CD4-positive, alpha-beta memory T cell (primary cell): ENCODE measurements at regions not wholly inside any gene's neighbourhood (a gene's known extent, or its start where the extent isn't known, plus 50 kb on each side); places are given as distances from the start of the nearest gene placed in this dataset.

Experiments
- CTCF ChIA-PET: fragments of 350-600 bp; sonication (Branson Sonifier 250); formaldehyde crosslinking; loops from one replicate; lab custom pipeline; 2021; ENCODE audit warnings: inconsistent platforms; ENCODE audit not compliant: partially characterized antibody; lab: Charles Lee
- POLR2A ChIA-PET: fragments of 350-600 bp; sonication (Branson Sonifier 250); formaldehyde crosslinking; loops from one replicate; lab custom pipeline; 2021; ENCODE audit not compliant: partially characterized antibody; lab: Charles Lee
- DNase-seq, 5 donors: peaks; one replicate each; pipeline versions ENCODE4 v3.0.0 to v3.0.0-alpha.2; 2020 to 2022; ENCODE audit warnings: mixed read lengths in 1 of 5
- H3K27ac ChIP-seq: one replicate; pipeline ENCODE4 v1.7.0; 2013; ENCODE audit warnings: low read depth, low read length
- H3K27me3 ChIP-seq: 2 replicates; pipeline ENCODE4 v1.7.0; 2013; ENCODE audit warnings: mild to moderate bottlenecking, low read length, moderate library complexity; ENCODE audit not compliant: insufficient read depth
- H3K36me3 ChIP-seq: 2 replicates; pipeline ENCODE4 v1.7.0; 2013; ENCODE audit warnings: mild to moderate bottlenecking, low read length, moderate library complexity; ENCODE audit not compliant: insufficient read depth
- H3K4me1 ChIP-seq: 2 replicates; pipeline ENCODE4 v1.7.0; 2013; ENCODE audit warnings: mild to moderate bottlenecking, low read length, moderate library complexity; ENCODE audit not compliant: insufficient read depth
- H3K4me3 ChIP-seq, 2 donors: one replicate each; pipeline ENCODE4 v1.7.0; 2013; ENCODE audit warnings: low read length in 2 of 2, mild to moderate bottlenecking in 1 of 2
- H3K9me3 ChIP-seq, 2 donors: one replicate each; pipeline ENCODE4 v1.7.0; 2013; ENCODE audit warnings: low read length in 2 of 2, control low read depth in 1 of 2; ENCODE audit not compliant: control insufficient read depth in 1 of 2
- H3K27ac Mint-ChIP-seq, 7 donors: one replicate each; pipeline ENCODE4 v1.8.0; 2020 to 2021; ENCODE audit warnings: mixed read lengths in 7 of 7, mild to moderate bottlenecking in 6 of 7, inconsistent platforms in 3 of 7, moderate library complexity in 3 of 7
- H3K27me3 Mint-ChIP-seq, 2 donors: one replicate each; pipeline ENCODE4 v1.8.0; 2020 to 2021; ENCODE audit warnings: mixed read lengths in 2 of 2
- H3K36me3 Mint-ChIP-seq, 2 donors: one replicate each; pipeline ENCODE4 v1.8.0; 2020 to 2021; ENCODE audit warnings: mixed read lengths in 2 of 2, inconsistent platforms in 1 of 2, mild to moderate bottlenecking in 1 of 2
- H3K4me1 Mint-ChIP-seq, 4 donors: one replicate each; pipeline ENCODE4 v1.8.0; 2020 to 2021; ENCODE audit warnings: mixed read lengths in 4 of 4, mild to moderate bottlenecking in 1 of 4
- H3K4me3 Mint-ChIP-seq, 8 donors: one replicate each; pipeline ENCODE4 v1.8.0; 2020 to 2021; ENCODE audit warnings: mixed read lengths in 8 of 8, mild to moderate bottlenecking in 7 of 8, moderate library complexity in 6 of 8, inconsistent platforms in 3 of 8
- H3K9me3 Mint-ChIP-seq, 8 donors: one replicate each; pipeline ENCODE4 v1.8.0; 2020 to 2021; ENCODE audit warnings: mixed read lengths in 8 of 8, mild to moderate bottlenecking in 5 of 8, inconsistent platforms in 3 of 8, moderate library complexity in 1 of 8
- intact Hi-C: fragments of 100-400 bp; cut with micrococcal nuclease; formaldehyde crosslinking; loops from one replicate; pipeline ENCODE4 v1.15.1; 2023

- no peak for DNase-seq
- no peak overlapping the region for H3K27ac ChIP-seq
- Mint-ChIP-seq H3K9me3 (peaks cover 0 to 9% (median 1%) of the 10 kb centered on the region in 8 donors), H3K27ac (no peak overlapping the region), H3K36me3 (no peaks in the 10 kb centered on the region), H3K4me1 (no peaks in the 10 kb centered on the region), H3K27me3 (peaks cover 4 to 7% of the 10 kb centered on the region in 2 donors), H3K4me3 (no peak overlapping the region)
- H3K4me1 ChIP-seq = no peaks in the 10 kb centered on the region
- CTCF ChIA-PET = no interaction called here
- H3K9me3 ChIP-seq = no peaks in the 10 kb centered on the region
- H3K36me3 ChIP-seq = no peaks in the 10 kb centered on the region
- H3K27me3 ChIP-seq = no peaks in the 10 kb centered on the region
- intact Hi-C loops = no loop called here
- no peak overlapping the region for H3K4me3 ChIP-seq
- POLR2A ChIA-PET = no interaction called here
Measured at GRCh38 chr3:115536171-115536570, 87.1 kb upstream of the GAP43 start.

DNA sequence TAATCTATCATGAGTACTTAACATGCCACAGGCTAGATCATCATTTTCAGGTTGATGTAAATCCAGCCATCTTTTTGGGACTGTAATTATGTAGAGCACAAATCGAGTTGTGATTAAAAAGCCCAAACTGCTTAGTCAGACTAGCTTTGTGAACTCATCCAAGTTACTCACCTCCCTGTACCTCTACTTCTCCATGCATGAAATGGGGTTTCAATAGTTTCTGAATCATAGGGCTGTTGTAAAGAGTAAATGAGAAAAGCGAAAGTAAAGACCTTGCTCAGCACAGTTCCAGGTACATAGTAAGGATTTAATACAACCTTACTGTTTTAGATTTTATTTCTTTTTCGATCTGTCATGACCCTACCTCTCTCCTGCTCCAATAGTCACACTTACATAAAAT lies 85.6 kb upstream of the GAP43 start:
- Histone ChIP-seq H3K9me3 (no peaks in the 10 kb centered on the region), H3K4me3 (no peak overlapping the region), H3K27ac (no peak overlapping the region), H3K4me1 (no peaks in the 10 kb centered on the region), H3K27me3 (no peaks in the 10 kb centered on the region), H3K36me3 (no peaks in the 10 kb centered on the region)
- no peak for DNase-seq
- intact Hi-C loops = no loop called here
- Mint-ChIP-seq H3K27ac (no peak overlapping the region), H3K36me3 (no peaks in the 10 kb centered on the region), H3K4me1 (no peaks in the 10 kb centered on the region), H3K27me3 (peaks cover 3 to 7% of the 10 kb centered on the region in 2 donors), H3K9me3 (peaks cover 0 to 2% (median 0%) of the 10 kb centered on the region in 8 donors), H3K4me3 (no peak overlapping the region)
- CTCF ChIA-PET = interaction anchor here (1.2 kb wide), 1 partner anchor 157 kb away, joined by 3 read pairs; no protein-coding TSS in a partner anchor
- POLR2A ChIA-PET = no interaction called here

- CTCF ChIA-PET = interaction anchor here (1.1 kb wide), 1 partner anchor 12 kb away, joined by 3 read pairs; no protein-coding TSS in a partner anchor
- intact Hi-C loops = no loop called here
- no peaks in the 10 kb centered on the region for H3K4me1 Mint-ChIP-seq
Measured at GRCh38 chr3:115547207-115547606, 76.1 kb upstream of the GAP43 start.

DNA sequence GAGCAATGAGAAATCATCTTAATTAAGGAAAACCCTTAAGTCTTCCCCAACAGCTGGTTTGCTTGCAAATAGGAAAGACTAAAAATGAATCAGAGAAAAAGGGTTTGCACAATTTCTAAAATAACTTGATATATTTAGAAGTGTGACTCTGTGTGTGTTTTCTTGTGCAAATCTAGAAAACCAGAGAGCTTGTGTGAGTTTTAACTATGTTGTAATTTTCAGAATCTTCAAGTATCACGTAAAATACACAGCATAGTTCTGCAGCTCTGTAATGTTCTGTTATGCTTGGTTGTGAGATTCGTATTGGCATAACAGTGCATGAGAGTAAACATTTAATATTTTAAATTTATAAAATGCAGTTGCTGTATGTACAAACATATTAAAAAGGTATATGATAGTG lies 74.7 kb upstream of the GAP43 start:
- Histone ChIP-seq H3K4me3 (no peak overlapping the region), H3K36me3 (no peaks in the 10 kb centered on the region), H3K9me3 (no peaks in the 10 kb centered on the region), H3K4me1 (no peaks in the 10 kb centered on the region), H3K27me3 (no peaks in the 10 kb centered on the region), H3K27ac (no peak overlapping the region)
- ChIA-PET POLR2A (no interaction called here), CTCF (no interaction called here)
- no peaks in the 10 kb centered on the region for H3K36me3 Mint-ChIP-seq
- intact Hi-C loops = no loop called here
- no peak for DNase-seq
- no peak overlapping the region for H3K27ac Mint-ChIP-seq
- H3K9me3 Mint-ChIP-seq = no peaks in the 10 kb centered on the region
- H3K4me1 Mint-ChIP-seq = no peaks in the 10 kb centered on the region
- H3K4me3 Mint-ChIP-seq = no peak overlapping the region
- peaks cover 4% of the 10 kb centered on the region in 2 donors for H3K27me3 Mint-ChIP-seq

More at GRCh38 chr3:115547207-115547606, 76.1 kb upstream of the GAP43 start:
- Histone ChIP-seq H3K4me3 (no peak overlapping the region), H3K9me3 (no peaks in the 10 kb centered on the region), H3K36me3 (no peaks in the 10 kb centered on the region), H3K4me1 (no peaks in the 10 kb centered on the region), H3K27ac (no peak overlapping the region), H3K27me3 (no peaks in the 10 kb centered on the region)
- Mint-ChIP-seq H3K36me3 (no peaks in the 10 kb centered on the region), H3K4me3 (no peak overlapping the region), H3K9me3 (no peaks in the 10 kb centered on the region), H3K27ac (no peak overlapping the region), H3K27me3 (peaks cover 1 to 2% of the 10 kb centered on the region in 2 donors)
- no peak for DNase-seq
- POLR2A ChIA-PET = no interaction called here

- Histone ChIP-seq H3K27ac (no peak overlapping the region), H3K4me3 (no peak overlapping the region), H3K36me3 (no peaks in the 10 kb centered on the region), H3K27me3 (no peaks in the 10 kb centered on the region), H3K4me1 (no peaks in the 10 kb centered on the region), H3K9me3 (no peaks in the 10 kb centered on the region)
- POLR2A ChIA-PET = no interaction called here
- no peaks in the 10 kb centered on the region for H3K36me3 Mint-ChIP-seq
- H3K4me1 Mint-ChIP-seq = no peaks in the 10 kb centered on the region
- H3K9me3 Mint-ChIP-seq = no peaks in the 10 kb centered on the region
- H3K4me3 Mint-ChIP-seq = no peak overlapping the region
- CTCF ChIA-PET = no interaction called here
- intact Hi-C loops = no loop called here
- no peak for DNase-seq
- H3K27me3 Mint-ChIP-seq = peaks cover 5% of the 10 kb centered on the region in 2 donors
- H3K27ac Mint-ChIP-seq = no peak overlapping the region
Measured at GRCh38 chr3:115549071-115549470, 74.2 kb upstream of the GAP43 start.

DNA sequence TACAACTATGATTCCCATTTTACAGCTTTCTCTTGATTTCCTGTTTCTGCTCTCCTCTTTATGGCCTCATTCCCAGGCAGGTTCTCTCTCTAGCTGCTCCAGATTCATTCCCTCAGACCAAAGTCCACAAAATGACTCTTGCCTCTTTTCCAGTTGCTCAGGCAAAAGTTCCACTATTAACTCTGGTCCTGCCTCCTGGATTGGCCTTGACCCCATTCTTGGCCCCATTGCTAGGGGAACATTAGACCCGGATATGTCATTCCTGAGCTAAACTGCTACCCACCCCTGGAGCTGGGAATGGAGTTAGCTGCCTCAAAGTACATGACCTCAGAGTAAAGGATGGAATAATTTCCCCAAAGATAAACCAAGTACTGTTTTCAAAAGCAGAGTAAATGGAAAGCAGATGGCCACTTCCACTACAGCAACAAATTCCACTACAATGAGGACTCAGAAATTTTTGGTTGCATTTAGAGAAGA lies 73.0 kb upstream of the GAP43 start:
- intact Hi-C loops = no loop called here
- Histone ChIP-seq H3K4me3 (no peak overlapping the region), H3K9me3 (no peaks in the 10 kb centered on the region), H3K27me3 (no peaks in the 10 kb centered on the region), H3K4me1 (no peaks in the 10 kb centered on the region), H3K27ac (no peak overlapping the region), H3K36me3 (no peaks in the 10 kb centered on the region)
- Mint-ChIP-seq H3K36me3 (no peaks in the 10 kb centered on the region), H3K4me3 (no peak overlapping the region), H3K9me3 (no peaks in the 10 kb centered on the region), H3K4me1 (no peaks in the 10 kb centered on the region), H3K27me3 (peaks cover 3 to 7% of the 10 kb centered on the region in 2 donors), H3K27ac (no peak overlapping the region)
- POLR2A ChIA-PET = no interaction called here
- DNase-seq = no peak
- CTCF ChIA-PET = no interaction called here

DNA sequence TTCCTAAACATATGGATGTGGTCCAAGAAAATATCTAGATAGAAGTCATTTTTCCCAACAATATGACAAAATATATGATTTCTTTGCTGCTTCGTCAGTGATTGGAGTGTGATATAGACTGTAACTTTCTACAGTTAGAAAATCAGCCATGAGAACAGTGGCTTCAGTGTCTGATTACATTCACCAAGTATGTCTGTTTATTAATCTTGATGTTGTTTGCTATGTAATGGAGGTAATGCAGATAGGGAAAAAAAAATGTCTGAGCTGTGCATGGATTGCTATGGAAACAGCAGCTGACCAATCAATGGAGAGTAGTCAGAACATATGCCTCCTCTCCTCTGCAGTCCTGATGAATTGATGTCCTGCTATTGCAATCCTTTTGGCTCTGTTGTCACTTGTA lies 72.3 kb upstream of the GAP43 start:
- Histone ChIP-seq H3K4me3 (no peak overlapping the region), H3K4me1 (no peaks in the 10 kb centered on the region), H3K27ac (no peak overlapping the region), H3K36me3 (no peaks in the 10 kb centered on the region), H3K27me3 (no peaks in the 10 kb centered on the region), H3K9me3 (no peaks in the 10 kb centered on the region)
- no peaks in the 10 kb centered on the region for H3K4me1 Mint-ChIP-seq
- peaks cover 3 to 7% of the 10 kb centered on the region in 2 donors for H3K27me3 Mint-ChIP-seq
- no peak overlapping the region for H3K4me3 Mint-ChIP-seq
- DNase-seq = no peak
- POLR2A ChIA-PET = no interaction called here
- no peak overlapping the region for H3K27ac Mint-ChIP-seq
- no peaks in the 10 kb centered on the region for H3K36me3 Mint-ChIP-seq
- H3K9me3 Mint-ChIP-seq = no peaks in the 10 kb centered on the region
- CTCF ChIA-PET = no interaction called here
- intact Hi-C loops = no loop called here

- H3K9me3 ChIP-seq = no peaks in the 10 kb centered on the region
- no peaks in the 10 kb centered on the region for H3K36me3 ChIP-seq
- H3K27me3 ChIP-seq = no peaks in the 10 kb centered on the region
- no peaks in the 10 kb centered on the region for H3K9me3 Mint-ChIP-seq
- H3K4me3 ChIP-seq = no peak overlapping the region
- no peaks in the 10 kb centered on the region for H3K36me3 Mint-ChIP-seq
- H3K4me1 Mint-ChIP-seq = no peaks in the 10 kb centered on the region
- ChIA-PET POLR2A (no interaction called here), CTCF (no interaction called here)
- H3K27ac ChIP-seq = no peak overlapping the region
- H3K27me3 Mint-ChIP-seq = peaks cover 3 to 7% of the 10 kb centered on the region in 2 donors
- H3K27ac Mint-ChIP-seq = no peak overlapping the region
- intact Hi-C loops = no loop called here
- no peaks in the 10 kb centered on the region for H3K4me1 ChIP-seq
- H3K4me3 Mint-ChIP-seq = no peak overlapping the region
- no peak for DNase-seq
Measured at GRCh38 chr3:115552007-115552406, 71.3 kb upstream of the GAP43 start.
